ENCODE measurements at regions not wholly inside any gene's neighbourhood (a gene's known extent, or its start where the extent isn't known, plus 50 kb on each side); places are given as distances from the start of the nearest gene placed in this dataset.

DNA sequence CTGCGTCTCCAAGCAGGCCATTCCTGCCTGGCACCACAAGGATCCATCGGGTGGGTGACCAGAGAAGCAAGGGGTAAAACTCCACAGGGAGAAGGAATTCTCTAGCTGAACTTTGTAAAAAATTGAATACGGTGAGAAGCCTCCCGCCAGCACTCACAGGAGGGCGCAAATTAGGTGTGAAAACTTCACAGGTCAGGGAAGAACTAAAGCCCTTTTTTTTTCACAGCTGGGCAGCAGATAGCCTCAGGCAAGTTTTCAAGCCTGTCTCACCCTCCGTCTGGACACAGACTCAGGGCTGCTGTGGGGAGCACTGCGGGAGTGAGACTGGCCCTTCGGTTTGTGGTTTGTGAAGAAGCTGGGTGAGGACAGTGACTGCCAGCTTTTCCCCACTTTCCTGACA is 224.1 kb upstream of the FGF16 start:
- TF ChIP-seq CTCF (IDR thresholded peaks at IDR 0.05 in 4 of 5, conservative IDR thresholded peaks at IDR 0.05 in 1 of 5) (no peak), POLR2A (IDR thresholded peaks at IDR 0.05) (no peak)
